Mucosa of stomach (tissue), 1 donor: ENCODE measurements at regions not wholly inside any gene's neighbourhood (a gene's known extent, or its start where the extent isn't known, plus 50 kb on each side); places are given as distances from the start of the nearest gene placed in this dataset.
"Not testable (repeated sequence)": the region's sequence is repeated elsewhere in the genome, so short reads cannot be mapped to it uniquely, and the experiment has no call there.

ENCODE experiments used
- H3K27me3 ChIP-seq: one replicate; pipeline ENCODE4 v1.7.0; 2013; ENCODE audit warnings: mild to moderate bottlenecking, low read length; ENCODE audit not compliant: control insufficient read depth, insufficient read depth
- H3K36me3 ChIP-seq: one replicate; pipeline ENCODE4 v1.7.0; 2013; ENCODE audit warnings: low read length; ENCODE audit not compliant: control insufficient read depth, insufficient read depth
- H3K4me1 ChIP-seq: one replicate; pipeline ENCODE4 v1.7.0; 2013; ENCODE audit warnings: mild to moderate bottlenecking, low read length; ENCODE audit not compliant: control insufficient read depth, insufficient read depth
- H3K4me3 ChIP-seq: one replicate; pipeline ENCODE4 v1.7.0; 2013; ENCODE audit warnings: low read length
- H3K9ac ChIP-seq: one replicate; pipeline ENCODE4 v1.7.0; 2013; ENCODE audit warnings: mild to moderate bottlenecking, low read length, moderate library complexity
- H3K9me3 ChIP-seq: one replicate; pipeline ENCODE4 v1.7.0; 2013; ENCODE audit warnings: mild to moderate bottlenecking, low read length, moderate library complexity; ENCODE audit not compliant: control insufficient read depth
- donor health status: Pancreatic carcinoma.

- H3K9me3 ChIP-seq = no peaks in the 10 kb centered on the region
- no peaks in the 10 kb centered on the region for H3K27me3 ChIP-seq
- no peaks in the 10 kb centered on the region for H3K36me3 ChIP-seq
- H3K4me1 ChIP-seq = peaks cover 13% of the 10 kb centered on the region
- H3K4me3 ChIP-seq = no peak overlapping the region
- H3K9ac ChIP-seq = no peak overlapping the region
Measured at GRCh38 chr16:85202631-85203461, 90.6 kb upstream of the CIBAR2 start.

DNA sequence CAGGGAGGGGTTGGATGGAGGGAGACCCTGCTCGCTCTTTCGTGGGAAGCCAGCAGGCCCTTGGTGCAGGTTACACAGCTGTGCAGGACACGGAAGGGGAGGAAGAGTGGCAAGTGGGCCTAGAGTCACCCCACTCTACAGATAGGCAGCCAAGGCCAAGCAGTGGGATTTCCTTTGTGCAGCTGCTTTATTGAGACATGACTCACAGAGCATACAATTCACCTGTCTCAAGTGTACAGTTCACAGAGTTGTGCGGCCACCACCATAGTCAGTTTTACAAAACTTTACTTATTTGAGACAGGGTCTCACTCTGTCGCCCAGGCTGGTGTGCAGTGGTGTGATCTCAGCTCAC lies 91.2 kb upstream of the CIBAR2 start:
- H3K9me3 ChIP-seq = no peaks in the 10 kb centered on the region
- no peak overlapping the region for H3K4me3 ChIP-seq
- H3K9ac ChIP-seq = no peak overlapping the region
- peaks cover 13% of the 10 kb centered on the region for H3K4me1 ChIP-seq
- H3K36me3 ChIP-seq = no peaks in the 10 kb centered on the region
- no peaks in the 10 kb centered on the region for H3K27me3 ChIP-seq

DNA sequence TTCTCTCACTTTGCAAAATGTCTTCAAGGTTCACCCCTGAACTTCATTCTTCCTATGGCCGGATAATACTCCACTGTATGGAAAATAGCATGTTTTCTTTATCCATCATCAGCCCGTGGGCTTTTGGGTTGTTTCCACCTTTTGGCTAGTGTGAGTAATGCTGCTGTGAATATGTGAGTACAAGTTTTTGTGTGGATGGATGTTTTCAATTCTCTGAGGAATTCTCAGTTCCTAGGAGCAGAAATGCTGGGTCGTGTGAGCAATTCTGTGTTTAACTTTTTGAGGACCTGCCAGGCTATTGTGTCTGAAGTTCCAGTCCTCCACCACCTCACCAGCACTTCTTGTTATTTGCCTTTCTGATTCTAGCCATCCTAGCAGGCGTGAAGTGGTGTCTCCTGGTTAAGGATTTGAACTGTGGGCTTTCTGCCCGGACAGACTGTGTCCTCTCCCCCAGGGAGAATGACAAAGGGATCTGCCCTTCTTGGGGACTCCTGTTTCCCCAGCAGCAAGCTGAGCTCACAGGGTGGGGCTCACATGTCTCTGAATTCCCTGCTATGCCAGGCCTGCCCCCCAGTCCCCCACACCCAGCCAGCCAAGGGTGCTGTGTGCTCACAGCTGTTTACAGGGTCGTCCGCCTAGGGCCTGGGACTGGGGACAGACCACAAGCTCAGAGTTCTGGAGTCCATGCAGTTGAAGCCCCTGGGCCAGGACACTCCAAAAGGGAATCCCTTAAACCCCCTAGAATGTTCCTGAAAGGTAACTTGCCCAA lies 92.2 kb upstream of the CIBAR2 start:
- no peak overlapping the region for H3K9ac ChIP-seq
- H3K4me1 ChIP-seq = peaks cover 13% of the 10 kb centered on the region
- no peaks in the 10 kb centered on the region for H3K9me3 ChIP-seq
- H3K4me3 ChIP-seq = no peak overlapping the region
- no peaks in the 10 kb centered on the region for H3K36me3 ChIP-seq
- H3K27me3 ChIP-seq = no peaks in the 10 kb centered on the region

- H3K4me1 ChIP-seq = peaks cover 13% of the 10 kb centered on the region
- H3K9ac ChIP-seq, H3K9me3 ChIP-seq: not testable (repeated sequence)
Measured at GRCh38 chr16:85205257-85205656, 93.0 kb upstream of the CIBAR2 start.

GRCh38 chr16:85205747-85206471 lies 93.6 kb upstream of the CIBAR2 start:
- no peaks in the 10 kb centered on the region for H3K27me3 ChIP-seq
- no peaks in the 10 kb centered on the region for H3K9me3 ChIP-seq
- no peaks in the 10 kb centered on the region for H3K36me3 ChIP-seq
- peaks cover 13% of the 10 kb centered on the region for H3K4me1 ChIP-seq
- H3K4me3 ChIP-seq = no peak overlapping the region
- no peak overlapping the region for H3K9ac ChIP-seq

More at GRCh38 chr16:85205257-85205656, 93.0 kb upstream of the CIBAR2 start:
- not testable (repeated sequence) for H3K36me3 ChIP-seq, H3K27me3 ChIP-seq, H3K4me3 ChIP-seq

GRCh38 chr16:85206472-85207356 lies 94.4 kb upstream of the CIBAR2 start:
- Histone ChIP-seq H3K4me3 (no peak overlapping the region), H3K9ac (no peak overlapping the region), H3K4me1 (peaks cover 13% of the 10 kb centered on the region), H3K36me3 (no peaks in the 10 kb centered on the region), H3K9me3 (no peaks in the 10 kb centered on the region), H3K27me3 (no peaks in the 10 kb centered on the region)

- H3K4me3 ChIP-seq = no peak overlapping the region
- no peaks in the 10 kb centered on the region for H3K9me3 ChIP-seq
- no peak overlapping the region for H3K9ac ChIP-seq
- no peaks in the 10 kb centered on the region for H3K36me3 ChIP-seq
- H3K4me1 ChIP-seq = peaks cover 13% of the 10 kb centered on the region
- no peaks in the 10 kb centered on the region for H3K27me3 ChIP-seq
Measured at GRCh38 chr16:85207357-85207921, 95.2 kb upstream of the CIBAR2 start.

DNA sequence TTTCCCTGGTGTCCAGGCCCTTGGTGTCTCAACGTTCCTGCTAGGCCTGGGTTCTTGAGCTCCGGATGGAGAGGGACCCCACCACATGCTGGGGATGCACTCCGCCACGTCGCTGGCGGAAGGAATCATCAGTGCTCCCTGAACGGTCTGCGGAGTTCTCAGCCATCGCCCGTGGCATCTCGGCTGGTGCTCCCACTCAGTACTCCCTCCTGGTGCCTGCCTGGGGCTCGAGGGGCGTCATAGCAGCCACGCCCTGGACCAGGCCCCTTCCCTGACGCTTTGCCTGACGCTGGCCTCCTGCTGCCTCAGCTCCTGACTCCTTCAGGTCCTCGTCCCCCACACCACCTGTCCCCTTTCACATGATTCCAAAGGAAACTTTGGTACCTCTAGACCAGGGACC lies 95.9 kb upstream of the CIBAR2 start:
- no peaks in the 10 kb centered on the region for H3K36me3 ChIP-seq
- H3K27me3 ChIP-seq = no peaks in the 10 kb centered on the region
- H3K9me3 ChIP-seq = no peaks in the 10 kb centered on the region
- peaks cover 10% of the 10 kb centered on the region for H3K4me1 ChIP-seq
- H3K4me3 ChIP-seq = no peak overlapping the region
- no peak overlapping the region for H3K9ac ChIP-seq

GRCh38 chr16:85208643-85209520 lies 96.6 kb upstream of the CIBAR2 start:
- no peaks in the 10 kb centered on the region for H3K9me3 ChIP-seq
- no peaks in the 10 kb centered on the region for H3K27me3 ChIP-seq
- no peak overlapping the region for H3K4me3 ChIP-seq
- H3K4me1 ChIP-seq = peaks cover 9% of the 10 kb centered on the region
- H3K9ac ChIP-seq = no peak overlapping the region
- no peaks in the 10 kb centered on the region for H3K36me3 ChIP-seq

- H3K27me3 ChIP-seq = no peaks in the 10 kb centered on the region
- no peak overlapping the region for H3K4me3 ChIP-seq
- peaks cover 9% of the 10 kb centered on the region for H3K4me1 ChIP-seq
- no peaks in the 10 kb centered on the region for H3K9me3 ChIP-seq
- H3K36me3 ChIP-seq = no peaks in the 10 kb centered on the region
- no peak overlapping the region for H3K9ac ChIP-seq
Measured at GRCh38 chr16:85209526-85210121, 97.4 kb upstream of the CIBAR2 start.
